SH-SY5Y (cell line): ENCODE measurements at regions not wholly inside any gene's neighbourhood (a gene's known extent, or its start where the extent isn't known, plus 50 kb on each side); places are given as distances from the start of the nearest gene placed in this dataset.

ENCODE experiments used
- GATA2 ChIP-seq: IDR thresholded peaks from 2 replicates; pipeline ENCODE4 v1.6.1; 2011; ENCODE audit warnings: mild to moderate bottlenecking, low read depth, low read length
- GATA3 ChIP-seq: IDR thresholded peaks from 2 replicates; pipeline ENCODE4 v1.6.1; 2011; ENCODE audit warnings: low read depth, mild to moderate bottlenecking, low read length, moderate library complexity

DNA sequence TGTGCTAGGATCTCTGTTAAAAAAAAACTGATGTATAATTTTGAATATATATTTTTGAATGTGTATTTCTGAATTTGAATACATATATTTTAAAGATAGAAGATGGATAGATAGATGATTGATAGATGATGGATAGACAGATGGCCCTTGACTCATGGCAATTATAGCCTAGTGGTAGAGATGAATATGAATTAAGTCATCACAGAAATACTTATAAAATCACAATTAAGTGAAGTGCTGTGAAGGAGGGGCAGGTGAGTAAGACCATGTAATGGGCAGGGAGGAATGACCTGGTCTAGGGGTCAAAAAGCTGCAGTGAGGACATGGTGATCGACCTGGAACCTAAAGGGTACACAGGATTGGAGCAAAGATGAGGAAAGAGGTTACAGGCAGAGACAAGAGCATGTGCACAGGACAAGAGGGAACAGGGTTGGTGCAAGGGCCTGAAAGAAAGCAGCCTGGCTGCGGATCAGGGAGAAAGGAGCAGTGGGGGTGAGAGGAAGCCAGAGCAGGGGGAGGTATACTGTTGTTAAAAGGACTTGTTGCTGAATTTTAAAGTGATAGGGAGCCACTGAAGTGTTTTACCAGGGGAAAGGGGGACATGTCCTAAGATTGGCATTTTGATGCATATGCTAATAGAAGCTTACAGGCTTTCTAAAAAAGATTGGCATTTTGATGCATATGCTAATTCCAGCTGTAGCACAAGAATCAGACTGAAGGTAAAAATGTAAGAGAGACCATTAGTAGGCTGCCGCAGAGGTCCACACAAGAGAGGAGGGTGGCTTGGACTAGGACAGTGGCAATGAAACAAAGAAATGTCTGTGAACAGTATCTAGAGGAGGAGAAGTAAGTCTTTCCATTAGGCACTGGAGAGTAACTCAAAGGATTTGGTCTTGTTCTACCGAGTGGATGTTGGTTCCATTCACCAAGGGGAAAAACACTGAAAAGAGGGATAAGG, 527.8 kb downstream of the AGTPBP1 start:
- TF ChIP-seq GATA2 (no peak), GATA3 (no peak)
